Endothelial cell of umbilical vein (primary cell): ENCODE measurements at regions not wholly inside any gene's neighbourhood (a gene's known extent, or its start where the extent isn't known, plus 50 kb on each side); places are given as distances from the start of the nearest gene placed in this dataset.

Source experiments
- BruUV-seq: library from RNA; stranded (reverse); fragments of 400-500 nt; replicated peaks from 2 replicates; lab custom pipeline; 2021; lab: Mats Ljungman, UMichigan
- CTCF ChIA-PET: fragments of 300-600, 350-600 bp; sonication (Branson Sonifier 250); formaldehyde crosslinking; loops from one replicate; lab custom pipeline; 2021; ENCODE audit warnings: antibody characterized with exemption, inconsistent platforms; lab: Charles Lee
- POLR2A ChIA-PET: fragments of 300-600, 350-600 bp; sonication (Branson Sonifier 250); formaldehyde crosslinking; loops from one replicate; lab custom pipeline; 2021; ENCODE audit warnings: antibody characterized with exemption, inconsistent platforms; lab: Charles Lee
- DNase-seq: peaks from one replicate; pipeline ENCODE4 v3.0.0-alpha.2; 2011; ENCODE audit warnings: low read depth, low spot score
- FAIRE-seq: peaks from 2 replicates; lab custom pipeline; 2011; peaks lifted over from hg19 to GRCh38; lab: Jason Lieb, UNC
- H2AFZ ChIP-seq: 2 replicates; pipeline ENCODE4 v1.6.0; 2012; ENCODE audit warnings: low read depth, low read length, control low read depth, inconsistent platforms
- H3K27ac ChIP-seq: 2 replicates; pipeline ENCODE4 v1.5.1; 2011; ENCODE audit warnings: low read depth, mild to moderate bottlenecking, control low read depth, low read length, moderate library complexity; ENCODE audit not compliant: insufficient read depth
- H3K27me3 ChIP-seq, 2 experiments: 2 replicates each; pipeline versions ENCODE4 v1.6.0 to v1.6.1; 2011; ENCODE audit warnings: low read length in 2 of 2, mixed read lengths in 1 of 2; ENCODE audit not compliant: control insufficient read depth in 2 of 2, insufficient read depth in 2 of 2
- H3K36me3 ChIP-seq, 2 experiments: 2 replicates in 1 of 2; 3 replicates in 1 of 2; pipeline ENCODE4 v1.5.1; 2011; ENCODE audit warnings: low read length in 2 of 2, mild to moderate bottlenecking in 1 of 2, moderate library complexity in 1 of 2; ENCODE audit not compliant: control insufficient read depth in 2 of 2, insufficient read depth in 2 of 2; ENCODE audit errors: extremely low read depth in 1 of 2
- H3K4me1 ChIP-seq: 3 replicates; pipeline ENCODE4 v1.5.1; 2011; ENCODE audit warnings: mild to moderate bottlenecking, low read length; ENCODE audit not compliant: control insufficient read depth, insufficient read depth; ENCODE audit errors: extremely low read depth
- H3K4me2 ChIP-seq: 2 replicates; pipeline ENCODE4 v1.6.1; 2011; ENCODE audit warnings: low read length, control low read depth, mixed read lengths; ENCODE audit not compliant: insufficient read depth
- H3K4me3 ChIP-seq, 3 experiments: fragments of 200-600 bp in 1 of 3; sonication (generic), shearing (Covaris generic) in 1 of 3; replicated peaks in 1 of 3; 2 replicates each; pipeline ENCODE4 v1.5.1; 2011 to 2016; ENCODE audit warnings: control low read depth in 3 of 3, low read length in 3 of 3, mild to moderate bottlenecking in 2 of 3, inconsistent platforms in 1 of 3, low read depth in 1 of 3, moderate library complexity in 1 of 3; ENCODE audit not compliant: insufficient read depth in 1 of 3
- H3K79me2 ChIP-seq: 2 replicates; pipeline ENCODE4 v1.6.0; 2012; ENCODE audit warnings: low read length, inconsistent platforms; ENCODE audit not compliant: control insufficient read depth, insufficient read depth
- H3K9ac ChIP-seq: replicated peaks from 2 replicates; pipeline ENCODE3; 2011; ENCODE audit warnings: low read length, control low read depth; ENCODE audit not compliant: insufficient read depth; ENCODE audit errors: extremely low read depth
- H3K9me1 ChIP-seq: replicated peaks from 3 replicates; pipeline ENCODE4 v1.6.0; 2011; ENCODE audit warnings: mild to moderate bottlenecking, low read length; ENCODE audit not compliant: control insufficient read depth, insufficient read depth; ENCODE audit errors: extremely low read depth
- H3K9me3 ChIP-seq: replicated peaks from 2 replicates; pipeline ENCODE4 v1.5.1; 2012; ENCODE audit warnings: low read length, inconsistent platforms; ENCODE audit not compliant: control insufficient read depth, insufficient read depth
- H4K20me1 ChIP-seq: replicated peaks from 2 replicates; pipeline ENCODE3; 2011; ENCODE audit warnings: mild to moderate bottlenecking, low read length; ENCODE audit not compliant: control insufficient read depth, insufficient read depth; ENCODE audit errors: extremely low read depth
- CTCF ChIP-seq, 2 donors: IDR thresholded peaks; 1 replicate in 1 of 2; 2 replicates in 1 of 2; pipeline ENCODE4 v1.5.1; 2011; ENCODE audit warnings: low read length in 2 of 2, mild to moderate bottlenecking in 2 of 2, moderate library complexity in 2 of 2, control low read depth in 1 of 2, inconsistent platforms in 1 of 2, low read depth in 1 of 2; ENCODE audit not compliant: insufficient read depth in 1 of 2; ENCODE audit errors: extremely low read depth in 1 of 2
- EZH2 ChIP-seq: IDR thresholded peaks from 2 replicates; pipeline ENCODE4 v1.6.1; 2012; ENCODE audit warnings: borderline replicate concordance, low read depth, mild to moderate bottlenecking, moderate library complexity, low read length, inconsistent platforms; ENCODE audit not compliant: severe bottlenecking
- FOS ChIP-seq: IDR thresholded peaks from 2 replicates; pipeline ENCODE4 v1.6.1; 2011; ENCODE audit warnings: mild to moderate bottlenecking, low read length, moderate library complexity, borderline replicate concordance; ENCODE audit not compliant: insufficient read depth
- GATA2 ChIP-seq: IDR thresholded peaks from 2 replicates; pipeline ENCODE4 v1.7.0; 2011; ENCODE audit warnings: low read depth, mild to moderate bottlenecking, moderate library complexity, mixed read lengths, low read length; ENCODE audit not compliant: insufficient read length, insufficient read depth
- JUN ChIP-seq: IDR thresholded peaks from 2 replicates; pipeline ENCODE4 v1.6.1; 2011; ENCODE audit warnings: borderline replicate concordance, low read depth; ENCODE audit not compliant: insufficient read length, insufficient read depth
- MYC ChIP-seq: IDR thresholded peaks from one replicate; pipeline ENCODE4 v1.6.1; 2011; ENCODE audit warnings: mild to moderate bottlenecking, low read depth, low read length
- POLR2A ChIP-seq: IDR thresholded peaks from 2 replicates; pipeline ENCODE4 v1.6.1; 2012; ENCODE audit warnings: low read depth, mild to moderate bottlenecking, control low read depth, low read length
- POLR2AphosphoS5 ChIP-seq: IDR thresholded peaks from 2 replicates; pipeline ENCODE4 v1.6.1; 2012; ENCODE audit warnings: low read depth, mild to moderate bottlenecking, control low read depth, low read length, moderate library complexity; ENCODE audit not compliant: insufficient read depth
- dilution Hi-C: fragments of 300-500 bp; cut with MboI; formaldehyde crosslinking; loops from one replicate; pipeline ENCODE4 v1.15.0; 2019; ENCODE audit warnings: low sequenced_read_pairs; ENCODE audit not compliant: extremely low pct_ligation_motif_present
- intact Hi-C: fragments of 100-400 bp; cut with micrococcal nuclease; formaldehyde crosslinking; loops from one replicate; pipeline ENCODE4 v1.10.0; 2022
- TF ChIP-seq, protein P1 (sequence below): IDR thresholded peaks from 2 replicates; pipeline ENCODE4 v1.6.1; 2011; ENCODE audit not compliant: insufficient read depth, insufficient read length

GRCh38 chr16:62404842-62405611 lies 368.8 kb upstream of the CDH8 start:
- Histone ChIP-seq H3K36me3 (no peaks in the 10 kb centered on the region), H3K4me3 (no peak overlapping the region), H3K9me3 (peaks cover 3% of the 10 kb centered on the region), H3K4me2 (no peak overlapping the region), H3K9ac (no peak overlapping the region), H3K27me3 (no peaks in the 10 kb centered on the region), H3K79me2 (no peaks in the 10 kb centered on the region), H3K27ac (no peak overlapping the region), H4K20me1 (no peaks in the 10 kb centered on the region), H3K4me1 (no peaks in the 10 kb centered on the region), H3K9me1 (no peaks in the 10 kb centered on the region), H2AFZ (no peak overlapping the region)
- intact Hi-C loops (no loop called here), dilution Hi-C loops (no loop called here)
- no TSS peak for BruUV-seq
- ChIA-PET POLR2A (no interaction called here), CTCF (no interaction called here)
- FAIRE-seq = no peak
- TF ChIP-seq, protein P1, sequence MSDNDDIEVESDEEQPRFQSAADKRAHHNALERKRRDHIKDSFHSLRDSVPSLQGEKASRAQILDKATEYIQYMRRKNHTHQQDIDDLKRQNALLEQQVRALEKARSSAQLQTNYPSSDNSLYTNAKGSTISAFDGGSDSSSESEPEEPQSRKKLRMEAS = no peak
- no peak for TF ChIP-seq EZH2
- no peak for TF ChIP-seq CTCF (IDR thresholded peaks at IDR 0.05; ENCODE audit: extremely low read depth in 1 of 2, insufficient read depth in 1 of 2, low read depth in 1 of 2, low read length in 2 of 2)
- no peak for TF ChIP-seq POLR2A
- no peak for TF ChIP-seq MYC
- no peak for TF ChIP-seq JUN
- no peak for TF ChIP-seq FOS
- TF ChIP-seq GATA2 = no peak
- TF ChIP-seq POLR2AphosphoS5 = no peak
- no peak for DNase-seq
